HCT116 (cell line): ENCODE measurements at regions not wholly inside any gene's neighbourhood (a gene's known extent, or its start where the extent isn't known, plus 50 kb on each side); places are given as distances from the start of the nearest gene placed in this dataset.

Experiments
- CTCF ChIP-seq, 3 experiments: fragments of 200-600 bp in 1 of 3; sonication (generic) in 1 of 3; IDR thresholded peaks in 2 of 3; conservative IDR thresholded peaks in 1 of 3; 2 replicates each; pipeline ENCODE4 v1.5.1; 2012 to 2017; ENCODE audit warnings: low read depth in 2 of 3, low read length in 2 of 3, antibody characterized with exemption in 1 of 3, borderline replicate concordance in 1 of 3, control low read depth in 1 of 3, mild to moderate bottlenecking in 1 of 3, mixed read lengths in 1 of 3, mixed run types in 1 of 3, moderate library complexity in 1 of 3; ENCODE audit not compliant: insufficient read depth in 1 of 3
- EGR1 ChIP-seq: IDR thresholded peaks from 2 replicates; pipeline ENCODE4 v1.6.1; 2012; ENCODE audit warnings: low read depth
- EZH2 ChIP-seq: fragments of 200-600 bp; sonication (generic); IDR thresholded peaks from 2 replicates; pipeline ENCODE4 v1.6.1; 2017; ENCODE audit warnings: antibody characterized with exemption, mixed run types
- FOSL1 ChIP-seq: IDR thresholded peaks from 2 replicates; pipeline ENCODE4 v1.6.1; 2012; ENCODE audit warnings: low read depth

- no peak for TF ChIP-seq CTCF (IDR thresholded peaks at IDR 0.05 in 2 of 3, conservative IDR thresholded peaks at IDR 0.05 in 1 of 3; ENCODE audit: borderline replicate concordance in 1 of 3, insufficient read depth in 1 of 3, low read depth in 2 of 3, low read length in 2 of 3)
- TF ChIP-seq FOSL1, result no peak
- no peak for TF ChIP-seq EGR1
- TF ChIP-seq EZH2, result no peak
Observed at GRCh38 chr15:47839233-47839825, 122.0 kb downstream of the SEMA6D start.
